Psoas muscle (tissue), 7 donors: ENCODE measurements at regions not wholly inside any gene's neighbourhood (a gene's known extent, or its start where the extent isn't known, plus 50 kb on each side); places are given as distances from the start of the nearest gene placed in this dataset.

Experiments used
- ATAC-seq, 4 donors: fragments of 200-7000 bp; cut with Tn5 transposase; one replicate each; pipeline ENCODE4 v1.9.1; 2020; ENCODE audit warnings: moderate library complexity in 3 of 4, mild to moderate bottlenecking in 2 of 4
- DNase-seq, 2 donors: peaks; one replicate each; pipeline ENCODE4 v3.0.0-alpha.2; 2020
- H3K27ac ChIP-seq: fragments of 200-600 bp; one replicate; pipeline ENCODE4 v1.8.0; 2022
- H3K27me3 ChIP-seq, 3 donors: fragments of 200-600 bp in 1 of 3; one replicate each; pipeline versions ENCODE4 v1.6.1 to v1.8.0; 2013 to 2022; ENCODE audit warnings: low read length in 2 of 3, mild to moderate bottlenecking in 2 of 3, moderate library complexity in 1 of 3; ENCODE audit not compliant: insufficient read depth in 3 of 3
- H3K36me3 ChIP-seq, 2 donors: fragments of 200-600 bp in 1 of 2; one replicate each; pipeline versions ENCODE4 v1.6.1 to v1.8.0; 2013 to 2022; ENCODE audit warnings: low read depth in 1 of 2, mild to moderate bottlenecking in 1 of 2, moderate library complexity in 1 of 2; ENCODE audit not compliant: insufficient read depth in 1 of 2
- H3K4me1 ChIP-seq: fragments of 200-600 bp; one replicate; pipeline ENCODE4 v1.8.0; 2022
- H3K4me3 ChIP-seq: fragments of 200-600 bp; one replicate; pipeline ENCODE4 v1.8.0; 2022; ENCODE audit warnings: mild to moderate bottlenecking
- H3K9me3 ChIP-seq: fragments of 200-600 bp; one replicate; pipeline ENCODE4 v1.8.0; 2022
- WGBS, 3 donors: extraction: QIAGEN DNeasy Blood & Tissue Kit; methylation state at CpG; one replicate each; pipeline versions ENCODE4 v1.1.6 to v1.1.7; 2013; 5-methylcytosine and 5-hydroxymethylcytosine counted together
- intact Hi-C, 2 donors: fragments of 100-400 bp; cut with DNase I; formaldehyde crosslinking; loops; one replicate each; pipeline versions ENCODE4 v1.11.0 to v1.14.2; 2022
- TF ChIP-seq, protein P1 (sequence below): fragments of 200-600 bp; IDR thresholded peaks from one replicate; pipeline ENCODE4 v1.8.0; 2022; ENCODE audit warnings: antibody characterized with exemption
- donor health status: healthy with polysubstance abuse.
- donor health status: DM: no; HTN: no; CAD: no; lungs with moderate emphysema.
- donor health status: Bipolar disorder and iron deficiency.
- donor health status: healthy.
- donor health status: DM: yes; HTN: yes; CAD: no.
- donor health status: DM: no; HTN: no; CAD: no.
- donor health status: DM: yes; HTN: yes; CAD: no.

DNA sequence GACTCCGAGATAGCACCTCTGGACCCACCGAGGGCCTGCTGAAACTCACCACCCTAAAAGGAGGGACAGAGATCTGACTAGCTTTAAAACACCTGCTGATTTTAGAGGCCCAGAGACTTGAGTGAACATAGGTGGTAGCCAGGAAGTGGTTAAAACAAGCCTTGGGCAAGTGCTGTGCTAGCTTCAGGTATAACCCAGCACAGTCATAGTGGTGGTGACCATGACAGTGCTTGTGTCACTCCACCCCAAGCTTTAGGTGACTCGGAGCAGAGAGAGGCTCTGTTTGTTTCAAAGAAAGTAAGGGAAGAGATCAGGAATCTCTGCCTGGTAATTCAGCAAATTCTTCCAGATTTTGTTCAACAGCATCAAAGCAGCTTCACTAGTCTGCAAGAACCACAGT, 641.1 kb upstream of the BCHE start:
- TF ChIP-seq, protein P1, sequence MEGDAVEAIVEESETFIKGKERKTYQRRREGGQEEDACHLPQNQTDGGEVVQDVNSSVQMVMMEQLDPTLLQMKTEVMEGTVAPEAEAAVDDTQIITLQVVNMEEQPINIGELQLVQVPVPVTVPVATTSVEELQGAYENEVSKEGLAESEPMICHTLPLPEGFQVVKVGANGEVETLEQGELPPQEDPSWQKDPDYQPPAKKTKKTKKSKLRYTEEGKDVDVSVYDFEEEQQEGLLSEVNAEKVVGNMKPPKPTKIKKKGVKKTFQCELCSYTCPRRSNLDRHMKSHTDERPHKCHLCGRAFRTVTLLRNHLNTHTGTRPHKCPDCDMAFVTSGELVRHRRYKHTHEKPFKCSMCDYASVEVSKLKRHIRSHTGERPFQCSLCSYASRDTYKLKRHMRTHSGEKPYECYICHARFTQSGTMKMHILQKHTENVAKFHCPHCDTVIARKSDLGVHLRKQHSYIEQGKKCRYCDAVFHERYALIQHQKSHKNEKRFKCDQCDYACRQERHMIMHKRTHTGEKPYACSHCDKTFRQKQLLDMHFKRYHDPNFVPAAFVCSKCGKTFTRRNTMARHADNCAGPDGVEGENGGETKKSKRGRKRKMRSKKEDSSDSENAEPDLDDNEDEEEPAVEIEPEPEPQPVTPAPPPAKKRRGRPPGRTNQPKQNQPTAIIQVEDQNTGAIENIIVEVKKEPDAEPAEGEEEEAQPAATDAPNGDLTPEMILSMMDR, result no peak
- no peak for DNase-seq
- Histone ChIP-seq H3K9me3 (no peaks in the 10 kb centered on the region), H3K27ac (no peak overlapping the region), H3K4me3 (no peak overlapping the region), H3K36me3 (no peaks in the 10 kb centered on the region), H3K4me1 (no peaks in the 10 kb centered on the region), H3K27me3 (no peaks in the 10 kb centered on the region)
- no peak for ATAC-seq
- intact Hi-C loops, result no loop called here
- WGBS, 3 donors, result 69 to 87% (median 80%) methylated on average over 3 of the region's 3 CpGs

- Histone ChIP-seq H3K27ac (no peak overlapping the region), H3K9me3 (no peaks in the 10 kb centered on the region), H3K27me3 (no peaks in the 10 kb centered on the region), H3K4me1 (no peaks in the 10 kb centered on the region), H3K4me3 (no peak overlapping the region), H3K36me3 (no peaks in the 10 kb centered on the region)
- DNase-seq, result no peak
- ATAC-seq, result no peak
- TF ChIP-seq, protein P1, result no peak
- intact Hi-C loops, result no loop called here
- WGBS, 3 donors, result 68 to 86% (median 85%) methylated on average over 2 of the region's 2 CpGs
These were observed 636.3 kb upstream of the BCHE start for GRCh38 chr3:166473501-166473900.

GRCh38 chr3:166472015-166472414, 634.8 kb upstream of the BCHE start:
- Histone ChIP-seq H3K27me3 (no peaks in the 10 kb centered on the region), H3K36me3 (no peaks in the 10 kb centered on the region), H3K4me3 (no peak overlapping the region), H3K27ac (no peak overlapping the region), H3K9me3 (no peaks in the 10 kb centered on the region), H3K4me1 (no peaks in the 10 kb centered on the region)
- DNase-seq, result no peak
- intact Hi-C loops, result no loop called here
- no peak for ATAC-seq
- WGBS, 3 donors, result 33 to 44% (median 33%) methylated on average over 1 of the region's 1 CpG
- TF ChIP-seq, protein P1, result no peak

DNA sequence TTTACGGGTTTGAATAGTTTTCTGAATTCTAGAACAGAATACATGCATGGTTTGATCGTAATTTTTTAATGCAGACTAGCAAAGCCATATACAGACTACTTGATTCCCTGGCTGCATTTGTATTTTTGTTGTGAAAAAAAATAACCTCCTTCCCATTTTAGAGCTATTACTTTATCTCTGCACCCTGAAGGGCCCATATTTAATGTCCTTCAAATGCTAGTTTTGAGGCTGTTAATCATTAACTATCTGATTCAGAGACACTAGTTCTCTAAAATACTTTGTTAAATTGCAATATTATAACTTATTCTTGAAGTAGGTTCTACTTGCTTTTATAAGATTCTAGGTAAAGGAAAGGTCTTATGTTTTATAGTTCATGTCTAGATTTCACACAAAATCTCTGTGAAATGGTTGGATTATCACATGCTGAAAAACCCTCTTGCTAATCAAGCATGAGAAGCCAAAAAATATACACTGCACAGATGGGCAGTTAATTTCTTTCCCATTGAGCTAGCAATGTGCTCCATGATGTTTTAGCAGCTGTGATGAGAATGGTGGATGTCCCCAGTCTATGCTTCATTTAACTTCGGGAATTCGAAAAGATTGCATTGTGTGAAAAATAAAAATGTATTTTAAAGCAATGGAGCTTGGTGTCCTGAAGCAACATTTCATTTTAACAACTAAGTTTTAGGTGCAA, 634.0 kb upstream of the BCHE start:
- TF ChIP-seq, protein P1, result no peak
- Histone ChIP-seq H3K9me3 (no peaks in the 10 kb centered on the region), H3K4me1 (no peaks in the 10 kb centered on the region), H3K27ac (no peak overlapping the region), H3K36me3 (no peaks in the 10 kb centered on the region), H3K4me3 (no peak overlapping the region), H3K27me3 (no peaks in the 10 kb centered on the region)
- DNase-seq, result no peak
- WGBS, 3 donors, result 42 to 47% (median 44%) methylated on average over 4 of the region's 4 CpGs
- intact Hi-C loops, result no loop called here
- no peak for ATAC-seq

GRCh38 chr3:166462891-166463470, 625.8 kb upstream of the BCHE start:
- Histone ChIP-seq H3K27ac (no peak overlapping the region), H3K27me3 (no peaks in the 10 kb centered on the region), H3K36me3 (no peaks in the 10 kb centered on the region), H3K4me1 (no peaks in the 10 kb centered on the region), H3K4me3 (no peak overlapping the region), H3K9me3 (no peaks in the 10 kb centered on the region)
- no peak for ATAC-seq
- TF ChIP-seq, protein P1, result no peak
- 58 to 67% (median 62%) methylated on average over 2 of the region's 2 CpGs for WGBS, 3 donors
- intact Hi-C loops, result no loop called here
- DNase-seq, result no peak
